ENCODE measurements at regions not wholly inside any gene's neighbourhood (a gene's known extent, or its start where the extent isn't known, plus 50 kb on each side); places are given as distances from the start of the nearest gene placed in this dataset.

DNA sequence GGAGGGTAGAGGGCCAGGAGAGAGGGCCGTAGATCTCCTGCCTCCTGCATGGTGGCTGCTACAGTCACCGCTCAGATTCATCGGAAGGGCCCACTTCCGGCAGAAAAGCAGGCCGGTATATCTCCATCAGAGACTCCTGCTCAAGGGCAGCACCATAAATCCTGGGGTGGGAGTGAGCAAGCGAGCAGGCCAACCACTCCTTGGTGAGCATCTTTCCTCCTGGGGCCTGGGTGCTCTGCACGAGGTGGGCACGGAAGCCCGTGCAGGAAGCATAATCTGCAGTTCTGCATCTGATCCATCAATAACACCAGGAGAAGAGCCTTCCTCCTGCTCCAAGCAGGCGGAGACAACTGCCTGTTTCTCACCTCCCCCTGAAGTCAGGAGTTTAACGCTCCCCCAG is 57.4 kb upstream of the TMEM132E start:
- TF ChIP-seq YY1 (IDR thresholded peaks at IDR 0.05; ENCODE audit: insufficient read depth, insufficient replicate concordance, low read depth, low read length), result no peak
- no peak for TF ChIP-seq CEBPB (IDR thresholded peaks at IDR 0.05; ENCODE audit: borderline replicate concordance, low read depth, low read length)
- no peak for TF ChIP-seq BRCA1 (CRISPR knock-in tag; IDR thresholded peaks at IDR 0.05)
